ENCODE measurements at regions not wholly inside any gene's neighbourhood (a gene's known extent, or its start where the extent isn't known, plus 50 kb on each side); places are given as distances from the start of the nearest gene placed in this dataset.
A peak's percentile ranks its signal among the peaks of the same experiment; 100 is the strongest.

GRCh38 chr4:91824773-91825172 lies 479.0 kb upstream of the GRID2 start:
- Histone ChIP-seq H3K4me3 (ENCODE audit: low read depth, low read length) (no peak overlapping the region), H3K36me3 (ENCODE audit: control insufficient read depth, insufficient read depth, low read length) (no peaks in the 10 kb centered on the region), H3K27me3 (ENCODE audit: control insufficient read depth, insufficient read depth, low read length) (no peaks in the 10 kb centered on the region)
- no peak for TF ChIP-seq CTCF (IDR thresholded peaks at IDR 0.05; ENCODE audit: insufficient read depth, low read length, poor library complexity, severe bottlenecking)
- no peak for DNase-seq (ENCODE audit: low read depth)

GRCh38 chr4:91826186-91826585 lies 477.6 kb upstream of the GRID2 start:
- no peaks in the 10 kb centered on the region for H3K36me3 ChIP-seq (ENCODE audit: control insufficient read depth, insufficient read depth, low read length)
- DNase-seq (ENCODE audit: low read depth), result peak; percentile 39
- no peak for TF ChIP-seq CTCF (IDR thresholded peaks at IDR 0.05; ENCODE audit: insufficient read depth, low read length, poor library complexity, severe bottlenecking)
- no peaks in the 10 kb centered on the region for H3K27me3 ChIP-seq (ENCODE audit: control insufficient read depth, insufficient read depth, low read length)
- H3K4me3 ChIP-seq (ENCODE audit: low read depth, low read length), result no peak overlapping the region

GRCh38 chr4:91827914-91828313 lies 475.9 kb upstream of the GRID2 start:
- Histone ChIP-seq H3K4me3 (ENCODE audit: low read depth, low read length) (no peak overlapping the region), H3K36me3 (ENCODE audit: control insufficient read depth, insufficient read depth, low read length) (no peaks in the 10 kb centered on the region), H3K27me3 (ENCODE audit: control insufficient read depth, insufficient read depth, low read length) (no peaks in the 10 kb centered on the region)
- no peak for DNase-seq (ENCODE audit: low read depth)
- TF ChIP-seq CTCF (IDR thresholded peaks at IDR 0.05; ENCODE audit: insufficient read depth, low read length, poor library complexity, severe bottlenecking), result no peak

DNA sequence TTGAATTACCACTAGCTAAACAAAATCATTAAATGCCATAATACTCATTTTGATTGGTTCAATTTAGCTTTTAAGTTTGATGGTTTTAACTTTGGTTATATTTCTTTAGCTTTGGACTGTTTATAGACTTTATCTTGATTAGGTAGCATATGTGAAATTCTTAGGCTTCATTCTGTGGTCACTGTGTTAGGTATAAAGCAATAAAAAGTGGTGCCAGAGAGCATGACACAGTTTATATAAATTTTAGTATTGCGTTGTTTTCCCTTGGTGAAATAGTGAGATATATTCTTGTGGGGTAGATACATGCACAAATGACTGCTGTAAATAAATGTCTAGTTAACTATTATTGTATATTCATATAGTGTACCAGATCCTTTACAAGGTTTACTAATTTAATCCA lies 474.2 kb upstream of the GRID2 start:
- no peaks in the 10 kb centered on the region for H3K36me3 ChIP-seq (ENCODE audit: control insufficient read depth, insufficient read depth, low read length)
- no peak for TF ChIP-seq CTCF (IDR thresholded peaks at IDR 0.05; ENCODE audit: insufficient read depth, low read length, poor library complexity, severe bottlenecking)
- no peaks in the 10 kb centered on the region for H3K27me3 ChIP-seq (ENCODE audit: control insufficient read depth, insufficient read depth, low read length)
- no peak for DNase-seq (ENCODE audit: low read depth)
- no peak overlapping the region for H3K4me3 ChIP-seq (ENCODE audit: low read depth, low read length)

- Histone ChIP-seq H3K27me3 (ENCODE audit: control insufficient read depth, insufficient read depth, low read length) (no peaks in the 10 kb centered on the region), H3K36me3 (ENCODE audit: control insufficient read depth, insufficient read depth, low read length) (no peaks in the 10 kb centered on the region), H3K4me3 (ENCODE audit: low read depth, low read length) (no peak overlapping the region)
- no peak for TF ChIP-seq CTCF (IDR thresholded peaks at IDR 0.05; ENCODE audit: insufficient read depth, low read length, poor library complexity, severe bottlenecking)
- DNase-seq (ENCODE audit: low read depth), result no peak
Observed at GRCh38 chr4:91830681-91831395, 472.9 kb upstream of the GRID2 start.

DNA sequence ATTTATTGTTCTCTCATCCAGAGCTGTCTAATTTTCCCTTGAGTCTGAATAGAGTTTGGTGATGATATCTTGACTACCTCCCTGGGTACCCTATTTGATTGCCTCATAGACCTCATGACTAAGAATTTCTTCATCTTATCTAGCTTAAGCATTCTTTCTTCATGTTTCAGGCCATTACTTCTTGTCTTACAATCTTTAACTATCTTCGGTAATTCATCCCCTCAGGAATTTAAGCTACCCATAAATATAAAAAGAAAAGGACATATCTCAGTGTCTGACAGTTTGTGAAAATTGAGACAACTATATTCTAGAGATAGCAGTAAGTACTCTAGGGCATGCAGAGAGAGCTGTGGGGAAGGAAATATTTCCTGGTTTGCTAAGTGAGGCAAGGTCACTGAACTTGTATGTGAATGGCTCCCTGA lies 466.1 kb upstream of the GRID2 start:
- Histone ChIP-seq H3K4me3 (ENCODE audit: low read depth, low read length) (no peak overlapping the region), H3K27me3 (ENCODE audit: control insufficient read depth, insufficient read depth, low read length) (no peaks in the 10 kb centered on the region), H3K36me3 (ENCODE audit: control insufficient read depth, insufficient read depth, low read length) (no peaks in the 10 kb centered on the region)
- DNase-seq (ENCODE audit: low read depth), result peak; percentile 49
- no peak for TF ChIP-seq CTCF (IDR thresholded peaks at IDR 0.05; ENCODE audit: insufficient read depth, low read length, poor library complexity, severe bottlenecking)

Measured in kidney epithelial cell (primary cell).